ENCODE measurements at regions not wholly inside any gene's neighbourhood (a gene's known extent, or its start where the extent isn't known, plus 50 kb on each side); places are given as distances from the start of the nearest gene placed in this dataset.

DNA sequence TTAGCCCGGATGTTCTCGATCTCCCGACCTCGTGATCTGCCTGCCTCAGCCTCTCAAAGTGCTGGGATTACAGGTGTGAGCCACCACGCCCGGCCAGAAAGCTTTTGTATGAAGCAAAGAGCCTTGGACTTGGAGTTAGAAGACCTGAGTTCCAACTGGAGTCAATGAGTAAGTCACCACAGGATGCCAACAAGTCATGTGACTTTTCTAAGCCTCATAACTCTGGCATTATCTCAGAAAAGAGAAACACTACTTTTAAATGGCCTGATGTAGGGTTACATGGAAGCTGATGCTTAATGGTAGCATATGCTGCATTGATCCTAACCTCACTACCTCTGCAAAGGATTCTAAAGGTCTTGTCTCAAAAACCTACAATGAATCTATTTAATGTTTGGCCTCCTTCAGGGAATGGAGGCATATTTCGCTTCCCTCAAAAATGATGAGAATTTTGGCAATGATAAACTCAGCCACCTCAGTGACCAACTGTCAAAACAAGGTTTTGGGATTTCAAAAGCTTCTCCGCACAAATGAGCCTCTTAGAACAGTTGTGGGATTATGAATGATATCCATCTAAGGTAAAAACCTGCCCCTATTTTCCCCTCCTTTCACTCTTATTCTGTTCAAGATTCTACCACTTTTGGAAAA is 236.8 kb downstream of the ACTL7B start:
- CTCF ChIA-PET: no interaction called here

DNA sequence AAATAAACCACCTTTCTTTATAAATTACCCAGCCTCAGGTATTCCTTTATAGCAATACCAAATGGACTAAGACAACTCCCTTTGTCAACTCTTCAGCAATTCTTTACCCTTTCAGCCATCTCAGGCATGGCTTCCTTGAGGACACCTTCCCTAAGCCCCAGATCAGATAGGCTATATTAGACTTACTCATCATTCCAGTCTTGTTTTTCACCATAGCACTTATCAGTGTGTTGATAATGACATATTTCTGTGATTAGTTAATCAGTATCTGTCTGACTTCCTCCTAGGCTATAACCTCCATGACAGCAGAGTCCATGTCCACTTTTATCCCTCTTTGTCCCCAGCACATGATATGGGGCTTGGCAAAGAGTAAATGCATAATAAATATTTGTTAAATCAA is 238.1 kb downstream of the ACTL7B start:
- POLR2A ChIA-PET: no interaction called here
- CTCF ChIA-PET: no interaction called here

More for the DNA sequence above, 236.8 kb downstream of the ACTL7B start:
- POLR2A ChIA-PET: no interaction called here

DNA sequence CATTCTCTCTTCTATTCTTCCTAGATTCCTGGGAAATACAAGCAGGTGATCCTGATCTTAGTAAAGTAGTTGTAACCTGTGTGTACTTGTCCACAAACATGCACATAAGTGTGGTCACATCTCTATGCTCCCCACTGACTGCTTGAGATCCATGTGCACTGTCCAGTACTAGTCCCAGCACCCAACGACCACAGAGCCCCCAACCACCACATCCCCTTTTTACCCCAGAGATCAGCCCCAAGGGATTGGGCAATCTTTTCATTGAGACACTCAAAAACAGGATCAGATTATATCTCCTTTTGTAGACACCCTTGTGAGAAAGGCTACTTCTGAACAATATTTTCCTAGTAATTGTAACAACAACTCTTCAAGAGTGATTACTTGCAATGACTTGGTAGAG is 240.6 kb downstream of the ACTL7B start:
- POLR2A ChIA-PET: no interaction called here
- CTCF ChIA-PET: no interaction called here

DNA sequence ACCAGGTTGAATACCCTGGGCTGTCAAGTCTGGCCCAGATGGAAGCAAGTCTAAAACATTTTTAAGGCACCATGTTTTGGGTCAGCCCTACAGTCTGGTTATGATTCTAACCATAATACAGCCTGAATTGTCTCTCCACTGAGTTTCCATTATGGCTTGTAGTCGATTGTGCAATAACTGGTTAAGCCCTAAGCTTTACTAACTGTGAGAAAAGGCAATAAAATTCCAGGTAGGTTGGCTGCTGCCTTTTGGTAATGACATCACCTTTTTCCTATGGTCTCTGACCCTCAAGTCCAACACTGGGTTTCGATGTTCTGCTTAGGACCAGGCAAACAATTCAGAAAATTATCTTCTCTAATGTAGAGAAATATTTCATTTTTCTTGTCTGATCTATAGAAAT is 243.3 kb downstream of the ACTL7B start:
- POLR2A ChIA-PET: no interaction called here
- CTCF ChIA-PET: no interaction called here

DNA sequence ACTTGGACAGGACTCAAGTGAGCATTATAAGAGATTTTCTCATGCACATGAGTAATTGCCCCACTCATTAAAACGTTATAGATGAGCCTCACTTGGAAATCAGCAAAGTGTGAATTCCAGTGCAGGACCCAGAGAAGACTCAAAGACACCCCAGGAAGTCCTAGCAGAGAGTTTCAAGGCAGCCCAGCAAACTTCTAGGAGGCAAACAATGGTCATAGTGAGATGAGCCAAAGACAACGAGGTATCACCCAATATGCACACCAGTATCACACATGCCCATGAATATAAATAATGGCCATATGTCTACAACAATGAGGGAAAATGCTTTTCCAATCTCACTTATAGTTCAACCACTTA is 245.9 kb downstream of the ACTL7B start:
- ChIA-PET CTCF (no interaction called here), POLR2A (no interaction called here)

DNA sequence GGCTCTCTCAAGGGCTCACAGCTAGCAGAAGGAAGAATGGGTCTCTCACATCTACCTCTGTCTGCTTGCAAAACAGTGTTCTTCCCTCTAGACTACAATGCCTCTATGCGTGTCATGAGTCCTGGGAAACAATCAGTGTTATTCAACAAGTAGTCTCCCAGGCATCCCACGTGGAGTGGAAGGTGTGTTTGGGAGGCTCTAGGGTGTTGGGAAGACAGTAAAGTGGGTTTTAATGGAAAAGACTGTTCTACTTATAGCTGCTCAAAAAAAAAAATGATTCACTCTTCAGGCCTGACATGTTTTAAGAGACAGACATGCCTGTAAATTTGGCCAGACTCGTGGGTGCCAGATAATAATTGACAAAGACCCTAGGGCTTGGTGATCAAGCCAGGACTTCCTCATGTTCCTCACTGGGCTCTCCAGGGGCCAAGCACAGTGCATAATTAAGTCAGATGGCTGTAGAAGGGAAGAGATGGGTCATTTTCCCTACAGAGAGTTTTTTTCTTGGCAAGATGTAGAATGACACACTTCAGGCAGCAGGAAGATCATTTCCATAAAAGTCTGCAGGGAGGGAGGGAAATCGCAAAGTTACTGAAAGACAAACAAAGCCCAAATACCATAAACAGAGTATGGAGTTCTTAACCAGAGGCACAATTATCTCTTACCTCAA is 246.4 kb downstream of the ACTL7B start:
- POLR2A ChIA-PET: no interaction called here
- CTCF ChIA-PET: no interaction called here

DNA sequence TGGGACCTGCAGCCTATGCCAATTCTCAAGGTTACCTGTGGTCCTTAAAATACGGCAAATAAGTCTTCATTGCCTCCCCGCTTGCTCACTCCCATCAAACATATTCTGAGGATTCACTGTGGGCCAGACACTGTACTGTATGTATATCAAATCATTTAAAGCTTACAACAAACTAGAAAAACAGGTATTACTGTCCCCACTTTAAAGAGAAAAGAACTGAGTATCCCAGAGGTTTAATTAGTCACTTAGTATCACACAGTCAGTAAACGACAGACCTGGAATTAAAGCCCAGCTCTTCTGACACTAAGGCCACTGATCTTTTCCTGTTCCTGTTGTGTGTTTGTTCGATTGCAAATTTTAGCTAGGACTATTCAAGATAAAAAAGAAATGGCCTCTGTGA is 248.2 kb downstream of the ACTL7B start:
- ChIA-PET POLR2A (no interaction called here), CTCF (no interaction called here)

DNA sequence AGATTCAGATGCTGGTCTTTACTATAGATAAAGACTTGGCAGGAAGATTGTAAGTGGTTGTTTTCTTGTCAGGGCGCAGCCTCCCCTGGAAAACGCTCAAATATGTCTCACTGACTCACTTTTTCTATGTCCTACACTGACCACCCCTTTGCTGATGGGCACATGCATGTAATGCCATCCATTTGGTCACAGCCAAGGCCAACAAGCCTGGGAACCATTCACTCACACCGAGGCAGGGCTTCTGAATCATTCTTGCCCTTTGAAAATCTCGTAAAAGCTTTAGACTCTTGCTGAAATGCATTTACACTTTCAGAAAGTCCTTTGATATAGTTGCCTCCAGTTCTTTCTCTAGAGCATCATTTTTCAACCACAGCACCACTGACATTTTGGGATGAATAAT is 249.4 kb downstream of the ACTL7B start:
- ChIA-PET CTCF (no interaction called here), POLR2A (no interaction called here)

DNA sequence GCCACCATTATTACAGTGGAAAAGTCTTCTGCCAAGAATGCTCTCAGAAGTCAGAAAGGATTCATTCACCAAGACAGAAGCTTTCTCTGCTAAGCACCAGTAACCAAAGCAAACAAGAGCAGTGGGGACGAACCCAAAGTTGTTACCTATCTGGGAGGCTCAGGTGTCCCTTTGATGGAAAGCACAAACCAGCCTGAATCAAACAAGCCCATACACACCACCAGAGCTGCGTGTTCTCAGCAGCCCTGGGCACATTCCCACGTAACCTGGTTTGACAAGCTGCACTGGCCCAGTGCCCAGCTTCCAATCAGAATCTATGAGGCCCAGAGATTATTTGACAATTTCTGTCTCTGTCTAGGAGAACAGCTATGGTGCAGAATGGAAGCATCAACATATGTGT is 252.6 kb downstream of the ACTL7B start:
- POLR2A ChIA-PET: no interaction called here
- CTCF ChIA-PET: no interaction called here

DNA sequence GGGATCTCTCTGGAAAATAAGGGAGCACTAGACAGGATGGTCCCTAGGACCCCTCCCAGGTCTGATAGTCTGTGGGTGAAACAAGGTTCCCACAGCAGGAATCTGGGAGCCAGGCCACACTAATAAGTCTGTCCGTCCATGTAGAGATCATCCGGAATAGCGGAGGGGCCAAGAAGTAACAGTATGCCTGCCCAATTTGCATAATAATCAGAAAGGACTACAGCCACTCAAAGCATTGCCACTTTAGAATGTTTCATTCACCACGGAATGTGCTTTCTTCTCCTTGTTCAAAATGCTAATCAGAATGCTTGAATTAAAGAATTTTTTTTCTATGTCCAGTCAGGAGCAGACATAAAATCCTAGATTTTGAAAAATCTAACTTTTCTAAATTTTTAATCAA is 254.9 kb downstream of the ACTL7B start:
- POLR2A ChIA-PET: no interaction called here
- CTCF ChIA-PET: no interaction called here

DNA sequence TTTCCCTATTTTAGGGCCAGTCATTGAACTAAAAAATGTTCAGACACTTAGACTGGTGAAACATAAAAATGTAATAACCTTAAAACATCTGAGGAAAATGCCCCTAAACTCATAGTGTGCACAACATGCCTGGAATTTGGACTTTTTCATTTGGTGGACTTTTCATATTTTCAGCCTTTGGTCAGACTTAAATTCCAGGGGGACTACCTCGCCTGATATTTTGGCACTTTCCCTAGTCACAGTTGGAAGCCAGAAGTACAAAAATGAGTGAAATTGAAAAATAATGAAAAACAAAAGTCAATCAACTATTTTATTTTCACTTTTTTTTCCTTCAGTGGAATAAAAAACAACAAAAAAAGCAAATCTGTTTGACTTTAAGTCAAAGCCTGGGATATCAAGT is 256.2 kb downstream of the ACTL7B start:
- ChIA-PET POLR2A (no interaction called here), CTCF (no interaction called here)

DNA sequence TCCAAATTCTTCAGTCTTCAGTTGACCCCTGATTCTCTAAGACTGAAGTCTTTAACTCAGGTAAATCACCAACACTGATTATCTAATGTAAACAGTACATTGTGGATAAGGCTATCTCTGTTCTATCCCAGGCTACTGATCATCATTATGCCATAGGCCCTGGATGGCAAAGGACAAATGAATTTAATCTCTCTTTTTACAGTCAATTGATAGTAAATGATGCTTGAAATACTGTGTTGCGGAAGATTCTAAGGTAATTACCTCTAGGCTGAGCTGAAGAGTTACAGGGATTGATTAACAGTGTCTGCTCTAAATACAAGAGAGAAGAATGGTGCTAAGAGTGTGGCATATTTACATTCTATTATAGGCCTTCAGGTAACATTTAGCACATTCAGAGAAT is 264.7 kb downstream of the ACTL7B start:
- CTCF ChIA-PET: no interaction called here
- POLR2A ChIA-PET: no interaction called here

DNA sequence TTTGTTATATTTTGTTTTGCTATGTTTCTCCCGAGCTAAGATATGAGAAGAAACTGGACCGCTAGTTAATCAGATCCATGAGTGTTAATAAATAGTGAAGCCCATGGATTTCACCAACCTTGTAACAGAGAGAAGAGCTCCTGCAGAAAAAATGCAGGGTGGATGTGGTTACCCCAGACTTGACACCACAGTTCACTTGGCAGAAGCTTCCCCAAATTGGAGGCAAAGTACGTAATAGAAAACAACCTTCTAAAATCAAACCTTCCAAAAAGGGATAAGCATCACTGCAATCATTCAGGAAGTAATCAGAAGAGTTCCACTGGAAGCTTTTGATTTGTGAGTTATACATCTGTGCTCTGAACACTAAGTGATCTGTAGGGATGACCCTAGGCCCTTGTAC is 267.5 kb downstream of the ACTL7B start:
- ChIA-PET CTCF (no interaction called here), POLR2A (no interaction called here)

DNA sequence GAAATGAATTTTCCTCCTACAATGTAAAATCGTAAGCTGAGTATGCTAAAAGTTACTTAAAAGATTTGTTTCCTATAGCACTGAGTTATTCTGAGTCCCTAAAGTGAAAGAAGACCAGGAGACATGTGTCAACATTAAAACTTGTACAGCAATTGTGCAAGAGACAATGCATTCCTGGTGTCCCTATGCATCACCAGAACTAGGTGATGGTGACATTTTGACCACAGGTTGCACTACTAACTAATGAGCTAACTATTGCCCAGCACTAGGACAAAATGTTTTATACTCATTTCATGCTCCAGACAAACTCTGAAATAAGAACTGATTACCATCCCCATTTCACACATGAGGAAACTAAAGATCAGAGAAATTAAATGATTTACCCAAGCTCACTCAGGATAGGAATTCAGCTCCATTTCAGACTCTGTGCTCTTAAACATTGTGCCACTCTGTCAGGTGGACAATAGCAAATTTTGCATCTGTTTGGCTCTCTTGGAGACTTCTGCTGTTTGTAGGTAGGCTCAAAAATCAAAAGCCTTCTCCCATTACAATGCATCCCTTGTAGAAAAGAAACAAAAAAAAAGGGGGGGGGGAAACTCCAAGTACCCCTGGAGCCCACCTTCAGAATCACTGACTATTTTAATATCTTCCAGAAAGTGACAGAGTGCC is 269.2 kb downstream of the ACTL7B start:
- ChIA-PET CTCF (no interaction called here), POLR2A (no interaction called here)

DNA sequence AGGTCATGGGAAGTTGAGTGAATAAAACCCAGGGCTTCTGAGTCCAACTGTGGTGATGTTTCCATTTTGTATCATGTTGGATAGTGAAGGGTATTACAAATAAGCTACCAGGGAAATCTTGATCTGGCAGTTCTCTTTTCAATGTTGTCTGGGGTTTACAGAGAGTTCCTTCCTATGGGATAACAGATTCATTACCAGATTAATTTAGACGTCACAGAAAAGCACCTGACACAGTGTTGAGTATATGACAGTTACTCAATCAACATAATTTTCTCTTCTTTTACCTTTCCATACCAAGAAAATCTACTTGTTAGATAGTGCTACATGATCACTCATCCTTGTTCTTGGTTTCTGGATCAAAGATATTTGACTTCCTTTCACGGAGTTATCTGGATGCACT is 270.9 kb downstream of the ACTL7B start:
- POLR2A ChIA-PET: no interaction called here
- CTCF ChIA-PET: no interaction called here

DNA sequence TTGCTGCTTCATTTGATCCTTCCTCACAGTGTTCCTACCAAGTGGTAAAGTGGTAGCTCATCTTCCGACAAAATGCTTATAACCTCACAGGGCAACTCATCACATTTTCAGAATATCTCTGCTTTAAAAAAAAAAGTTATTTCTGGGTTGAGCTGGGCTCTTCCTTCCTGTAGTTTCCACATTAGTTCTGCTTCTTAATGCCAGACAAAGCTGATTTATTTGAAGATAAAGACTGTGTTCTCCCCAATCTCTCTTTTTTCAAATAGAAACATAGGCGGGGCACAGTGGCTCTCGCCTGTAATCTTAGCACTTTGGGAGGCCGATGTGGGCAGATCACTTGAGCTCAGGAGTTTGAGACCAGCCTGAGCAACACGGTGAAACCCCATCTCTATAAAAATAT is 273.1 kb downstream of the ACTL7B start:
- CTCF ChIA-PET: no interaction called here

DNA sequence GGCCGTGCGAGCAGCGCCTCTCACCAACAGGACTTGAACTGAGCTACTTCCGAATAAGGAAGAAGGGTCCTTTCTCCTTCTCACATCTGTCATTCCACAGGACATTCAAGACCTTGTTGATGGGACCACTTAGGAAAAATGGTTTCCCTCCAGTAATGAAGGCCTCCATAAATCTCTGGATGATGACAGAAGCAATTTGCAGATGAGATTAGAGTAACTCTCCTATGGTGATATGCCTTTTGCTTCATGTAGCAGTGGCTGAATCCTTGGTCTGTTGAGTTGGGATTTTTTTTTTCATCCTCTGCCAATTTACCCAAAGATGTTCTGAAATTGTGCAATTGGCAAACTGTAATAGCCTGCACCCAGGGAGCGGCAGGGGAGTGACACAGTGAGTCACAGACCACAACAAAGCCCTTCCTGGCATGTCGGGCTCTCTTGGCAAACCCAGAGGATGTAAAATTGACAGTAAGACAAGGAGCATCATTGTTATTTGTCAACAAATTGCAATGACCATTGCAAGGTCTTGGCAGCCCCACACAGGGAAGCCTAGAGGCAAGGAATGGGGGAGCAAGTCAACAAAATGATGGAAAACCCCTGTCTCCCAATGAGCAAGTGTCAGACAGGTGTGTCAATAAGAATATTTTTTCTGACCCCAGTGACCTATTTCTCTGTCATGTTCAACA is 275.9 kb downstream of the ACTL7B start:
- CTCF ChIA-PET: no interaction called here
- POLR2A ChIA-PET: no interaction called here

More for the DNA sequence above, 273.1 kb downstream of the ACTL7B start:
- POLR2A ChIA-PET: no interaction called here

DNA sequence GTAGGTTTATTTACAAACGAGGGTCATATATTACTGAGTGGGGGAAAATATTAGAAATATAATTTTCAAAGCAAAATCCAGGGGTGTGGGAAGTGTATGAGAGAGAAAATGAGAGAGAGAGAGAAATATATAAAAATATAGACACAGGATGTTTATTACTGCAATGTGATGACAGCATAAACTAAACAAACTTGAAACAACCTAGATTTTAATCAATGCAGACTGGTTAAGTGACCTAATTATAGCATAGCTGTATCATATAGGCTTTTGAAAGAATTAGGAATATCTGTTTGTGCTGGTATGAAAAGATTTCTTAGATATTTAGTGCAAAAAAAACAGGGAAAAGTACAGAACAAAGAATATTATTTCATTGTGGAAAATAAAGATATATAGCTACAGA is 280.5 kb downstream of the ACTL7B start:
- POLR2A ChIA-PET: no interaction called here
- CTCF ChIA-PET: no interaction called here

DNA sequence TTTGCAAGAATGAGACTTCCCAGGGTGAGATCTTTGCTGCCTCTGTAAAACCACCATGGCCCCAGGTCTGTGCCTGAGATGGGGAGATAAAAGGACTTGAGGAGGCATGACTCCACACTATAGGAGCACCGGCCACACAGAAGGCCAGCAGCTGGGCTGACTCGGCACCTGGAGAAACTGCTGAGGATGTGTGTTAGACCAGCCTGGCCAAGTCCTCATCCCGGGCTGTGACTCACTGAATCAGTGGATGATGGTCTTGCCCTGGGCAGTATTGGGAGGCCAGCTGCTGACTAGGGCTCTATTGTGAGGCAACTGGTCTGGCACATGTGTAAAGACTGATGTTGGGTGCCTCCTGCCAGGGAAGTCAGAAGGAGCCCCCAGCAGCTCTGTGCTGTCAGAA is 286.2 kb downstream of the ACTL7B start:
- ChIA-PET CTCF (no interaction called here), POLR2A (no interaction called here)

DNA sequence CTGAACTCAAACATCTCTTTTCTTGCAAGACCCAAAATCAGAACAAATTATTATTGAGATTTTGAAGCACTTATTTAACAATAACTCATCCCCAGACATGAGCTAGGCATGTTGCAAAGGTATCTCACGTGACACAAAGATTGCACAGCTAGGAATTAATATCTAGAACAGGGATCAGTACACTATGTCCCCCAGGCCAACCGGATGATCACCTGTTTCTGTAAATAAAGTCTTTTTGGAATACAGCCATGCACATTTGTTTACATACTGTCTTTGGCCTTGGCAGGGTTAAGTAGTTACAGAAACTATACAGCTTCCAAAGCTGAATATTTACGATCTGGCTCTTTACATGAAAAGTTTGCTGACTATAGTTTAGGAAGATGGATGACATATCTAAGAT is 287.7 kb downstream of the ACTL7B start:
- ChIA-PET CTCF (no interaction called here), POLR2A (no interaction called here)

DNA sequence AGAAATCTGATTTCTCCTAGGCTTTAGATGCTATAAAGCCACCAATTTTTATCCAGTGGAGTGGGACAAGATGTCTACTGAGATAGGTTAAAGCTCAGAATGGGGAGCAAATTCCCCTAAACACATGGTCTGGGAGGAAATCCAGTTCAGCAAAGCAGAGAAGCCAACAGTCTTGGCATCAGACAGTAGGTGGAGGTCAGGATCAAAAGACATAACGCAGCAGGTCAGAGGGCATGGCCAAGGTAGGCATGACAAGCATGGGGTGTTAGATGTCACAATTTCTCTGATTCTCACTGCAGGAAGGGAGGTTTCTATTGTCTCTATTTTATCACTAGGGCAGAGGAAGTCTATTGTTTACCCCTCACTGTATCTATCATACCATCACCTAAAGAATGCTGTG is 288.2 kb downstream of the ACTL7B start:
- POLR2A ChIA-PET: no interaction called here
- CTCF ChIA-PET: no interaction called here

All from activated CD8-positive, alpha-beta memory T cell treated with anti-CD3 and anti-CD28 coated beads for 36 hours (primary cell).